HG02798 (cell line): ENCODE measurements at regions not wholly inside any gene's neighbourhood (a gene's known extent, or its start where the extent isn't known, plus 50 kb on each side); places are given as distances from the start of the nearest gene placed in this dataset.
"Not testable (repeated sequence)": the region's sequence is repeated elsewhere in the genome, so short reads cannot be mapped to it uniquely, and the experiment has no call there.

Experiments used
- ATAC-seq: cut with Tn5 transposase; IDR thresholded peaks from one replicate; pipeline ENCODE4 v1.9.1; 2021; ENCODE audit warnings: mild to moderate bottlenecking; ENCODE audit not compliant: unreplicated experiment, poor library complexity

GRCh38 chr10:20418286-20418685, 478.8 kb downstream of the NEBL start:
- no peak for ATAC-seq

DNA sequence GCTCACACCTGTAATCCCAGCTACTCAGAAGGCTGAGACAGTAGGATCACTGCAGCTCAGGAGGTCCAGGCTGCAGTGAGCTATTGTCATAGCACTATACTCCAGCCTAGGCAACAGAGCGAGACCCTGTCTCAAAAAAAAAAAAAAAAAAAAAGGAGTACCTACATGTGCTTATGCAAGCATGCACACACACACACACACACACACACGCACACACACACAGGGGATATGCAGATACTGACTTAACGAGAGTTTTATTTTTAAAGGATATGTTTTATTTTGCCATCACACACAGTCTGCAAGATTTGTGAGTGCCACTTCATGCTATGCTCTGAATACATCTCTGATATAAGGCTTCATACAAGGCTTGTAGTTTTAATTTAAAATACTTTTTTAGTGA, 479.3 kb downstream of the NEBL start:
- no peak for ATAC-seq

- no peak for ATAC-seq
Observed at GRCh38 chr10:20415684-20416083, 481.4 kb downstream of the NEBL start.

- ATAC-seq, result no peak
Observed at GRCh38 chr10:20407357-20407756, 489.8 kb downstream of the NEBL start.

DNA sequence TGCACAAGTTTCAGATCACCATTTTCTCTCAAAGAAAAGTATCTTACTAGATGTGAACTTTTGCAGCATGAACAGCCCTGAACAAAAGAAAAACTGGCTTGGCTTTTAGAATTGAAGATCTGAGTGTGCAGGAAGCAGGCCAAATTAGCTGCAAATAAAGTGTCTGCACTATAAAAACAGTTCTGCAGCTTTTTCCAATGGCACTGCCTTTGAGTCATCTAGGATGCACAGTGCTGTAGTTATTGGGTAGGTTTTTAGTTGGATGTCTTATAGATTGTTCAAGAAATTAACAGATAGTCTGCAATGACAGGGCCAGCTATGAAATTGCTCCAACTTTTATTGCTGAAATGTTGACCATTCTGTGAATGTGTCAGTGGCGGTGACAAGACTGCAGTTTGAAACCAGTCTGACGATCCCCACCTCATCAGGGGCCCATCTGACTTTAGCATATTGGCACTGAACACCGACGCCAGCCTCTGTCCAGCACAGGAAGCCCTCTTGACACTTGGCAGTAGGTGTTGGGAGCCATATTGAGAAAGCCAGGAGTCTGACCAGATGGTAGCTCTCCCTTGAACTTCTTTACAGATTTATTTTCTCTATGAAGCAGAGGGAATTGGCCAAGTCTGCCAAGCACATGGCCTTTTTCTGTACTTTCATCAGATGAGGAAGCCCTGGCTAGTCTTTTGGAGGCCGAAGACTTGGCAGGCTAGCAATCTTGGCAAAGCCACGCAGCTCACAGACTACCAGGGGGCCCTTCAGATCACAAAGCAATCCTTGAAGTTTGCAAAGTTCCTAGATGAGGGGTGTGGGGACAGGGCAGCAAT, 490.6 kb downstream of the NEBL start:
- ATAC-seq, result no peak

DNA sequence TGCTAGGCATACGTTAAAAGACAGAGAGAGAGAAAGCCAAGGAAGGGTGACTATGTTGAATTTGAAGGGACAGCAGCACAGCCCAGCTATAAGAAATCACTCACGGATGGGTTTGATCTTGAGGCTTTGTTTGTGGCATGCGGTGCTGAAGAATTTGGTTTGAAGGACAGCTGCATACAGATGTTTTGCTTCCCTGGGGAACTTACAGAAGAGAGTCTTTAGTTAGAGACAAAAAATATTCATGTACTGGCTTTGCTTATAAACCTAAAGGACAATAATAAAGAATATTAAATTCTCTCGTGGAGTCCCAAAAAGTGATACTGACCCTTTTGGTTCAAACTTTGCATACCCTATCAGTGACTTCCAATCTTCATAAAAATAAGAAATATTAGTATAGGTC, 491.4 kb downstream of the NEBL start:
- no peak for ATAC-seq

DNA sequence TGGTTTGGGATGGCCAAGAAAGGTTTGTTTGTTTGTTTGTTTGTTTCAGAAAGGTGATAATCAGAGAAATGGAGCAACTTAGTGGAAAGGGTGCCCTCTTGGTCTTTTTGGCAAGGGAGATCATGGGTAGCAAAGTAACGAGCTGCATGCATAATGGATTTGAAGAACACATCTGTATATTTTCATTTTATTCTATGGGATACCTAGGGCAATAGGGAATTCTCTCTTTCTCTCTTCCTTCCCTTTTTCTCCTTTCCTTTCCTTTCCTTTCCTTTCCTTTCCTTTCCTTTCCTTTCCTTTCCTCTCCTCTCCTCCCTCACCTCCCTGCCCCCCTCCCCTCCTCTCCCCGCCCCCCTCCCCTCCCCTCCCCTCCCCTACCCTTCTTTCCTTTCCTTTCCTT, 492.1 kb downstream of the NEBL start:
- ATAC-seq, result no peak

DNA sequence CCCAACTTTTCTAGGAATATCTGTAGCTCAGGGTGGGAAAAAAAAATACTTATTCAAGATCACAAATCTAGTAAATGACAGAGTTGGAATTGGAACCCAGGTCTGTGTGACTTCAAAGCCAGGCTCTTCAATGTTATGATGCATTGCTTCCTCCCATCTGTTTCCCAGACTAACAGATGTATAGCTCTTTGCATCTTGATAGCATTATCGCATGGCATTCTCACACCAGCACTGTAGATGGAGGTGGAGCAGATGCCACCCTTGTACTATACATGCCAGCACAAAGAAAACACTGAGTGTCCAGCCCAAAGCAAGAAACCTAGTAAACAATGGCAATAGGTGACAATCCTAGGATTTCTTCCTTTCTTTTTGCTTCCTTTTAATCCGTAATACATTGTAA, 497.3 kb downstream of the NEBL start:
- no peak for ATAC-seq

GRCh38 chr10:20396701-20397100, 500.4 kb downstream of the NEBL start:
- ATAC-seq, result no peak

DNA sequence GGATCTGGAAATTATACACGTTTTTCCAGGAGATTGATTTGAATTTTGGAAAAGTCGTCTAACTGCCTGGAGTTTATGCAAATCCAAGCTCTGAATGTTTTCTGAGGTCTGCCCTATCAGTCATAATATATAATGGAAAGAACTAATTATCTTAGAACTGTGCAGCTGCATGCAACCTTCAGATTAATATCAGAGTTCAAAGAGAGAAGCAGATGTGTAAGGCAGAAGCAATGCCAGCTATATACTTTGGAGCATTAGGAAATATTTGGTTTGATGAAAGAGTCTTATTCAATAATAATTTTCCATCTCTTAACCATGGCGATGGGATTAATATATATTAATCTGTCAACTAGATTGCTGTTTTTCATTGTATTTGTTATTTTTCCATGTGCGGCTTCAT, 500.9 kb downstream of the NEBL start:
- ATAC-seq, result no peak

DNA sequence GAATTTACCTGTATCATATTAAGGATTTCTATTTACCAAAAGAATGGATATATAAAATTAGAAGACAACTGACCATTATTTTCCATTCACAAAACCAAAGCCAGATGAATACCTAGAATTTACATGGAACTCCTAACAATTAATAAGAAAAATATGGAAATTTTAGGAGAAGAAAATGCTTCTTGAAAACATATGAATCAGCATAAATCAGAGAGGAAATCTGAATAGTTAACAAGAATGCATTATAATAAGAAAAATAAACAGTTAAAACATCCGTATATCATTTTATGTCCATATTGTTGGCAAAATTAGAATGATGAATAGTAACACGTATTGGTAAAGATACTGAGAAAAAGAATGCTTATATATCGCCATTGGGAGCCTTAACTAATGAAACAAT, 505.5 kb downstream of the NEBL start:
- ATAC-seq, result no peak

DNA sequence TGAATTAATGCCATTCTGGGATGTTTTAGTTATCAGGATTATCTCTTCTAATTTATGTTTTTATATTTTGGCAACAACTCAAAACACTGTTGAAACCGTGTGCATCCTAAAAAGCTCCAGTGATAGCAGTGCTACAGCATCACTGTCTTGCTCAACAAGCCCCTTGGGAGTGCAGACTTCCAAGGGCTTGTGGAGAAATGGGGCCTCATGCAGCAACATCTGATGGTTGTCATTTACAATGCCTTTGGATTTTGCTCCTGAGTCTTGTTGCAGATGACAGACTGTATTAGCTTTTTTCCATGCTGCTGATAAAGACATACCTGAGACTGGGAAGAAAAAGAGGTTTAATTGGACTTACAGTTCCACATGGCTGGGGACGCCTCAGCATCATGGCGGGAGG, 515.4 kb downstream of the NEBL start:
- no peak for ATAC-seq

DNA sequence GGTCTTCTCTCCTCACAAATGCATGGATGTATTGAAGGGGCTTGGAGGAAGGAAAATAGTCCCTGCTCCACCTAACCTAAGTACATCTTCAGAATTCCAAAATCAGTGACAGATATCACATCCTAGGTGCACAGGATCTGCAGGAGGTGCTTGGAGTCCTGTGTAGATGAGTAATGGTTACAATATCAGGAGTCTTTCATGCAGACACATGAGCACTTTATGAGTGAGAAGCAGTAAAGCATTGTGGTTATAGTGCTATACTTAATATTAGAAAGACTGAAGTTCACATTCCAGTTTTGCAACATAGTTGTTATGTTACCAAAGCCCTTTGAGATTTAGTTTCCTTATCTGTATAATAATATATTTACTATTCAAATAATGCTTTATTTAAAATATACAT, 516.7 kb downstream of the NEBL start:
- ATAC-seq, result no peak

- ATAC-seq, result no peak
Observed at GRCh38 chr10:20372748-20373147, 524.4 kb downstream of the NEBL start.

- not testable (repeated sequence) for ATAC-seq
Observed at GRCh38 chr10:20370977-20371533, 526.1 kb downstream of the NEBL start.

- no peak for ATAC-seq
Observed at GRCh38 chr10:20369863-20370736, 527.0 kb downstream of the NEBL start.

DNA sequence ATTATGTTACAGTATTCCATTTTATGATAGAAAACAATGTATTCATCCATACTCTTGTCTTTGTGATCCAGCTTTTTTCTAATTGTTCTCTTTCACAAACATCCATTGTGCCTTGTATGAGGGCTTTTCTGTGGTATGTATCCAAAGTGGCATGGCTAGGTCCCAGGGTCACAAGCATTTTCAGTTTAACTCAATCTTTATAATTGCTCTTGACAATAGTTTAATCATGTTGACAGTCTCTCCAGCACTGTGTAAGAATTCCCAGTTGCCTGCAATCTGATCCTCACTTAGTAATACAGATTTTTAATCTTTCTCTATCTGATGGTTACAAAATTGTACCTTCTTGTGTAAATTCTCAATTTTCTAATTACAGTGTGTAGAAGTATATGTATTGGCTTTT, 533.4 kb downstream of the NEBL start:
- ATAC-seq, result no peak

- no peak for ATAC-seq
Observed at GRCh38 chr10:20355915-20356314, 539.7 kb downstream of the PLXDC2 start.

DNA sequence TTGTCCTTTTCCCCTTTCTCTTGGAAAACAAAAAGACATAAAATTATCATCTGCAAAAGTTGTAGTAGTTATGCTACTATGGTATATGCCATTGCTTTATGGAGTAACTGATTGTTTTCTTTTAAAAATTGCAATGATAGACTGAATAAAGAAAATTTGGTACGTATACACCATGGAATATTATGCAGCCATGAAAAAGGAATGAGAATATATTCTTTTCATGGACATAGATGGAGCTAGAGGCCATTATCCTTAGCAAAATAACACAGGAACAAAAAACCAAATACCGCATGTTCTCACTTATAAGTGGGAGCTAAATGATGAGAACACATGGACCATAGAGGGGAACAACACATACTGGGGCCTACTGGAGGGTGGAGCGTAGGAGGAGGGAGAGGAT, 538.8 kb downstream of the PLXDC2 start:
- ATAC-seq, result no peak

- no peak for ATAC-seq
Observed at GRCh38 chr10:20354166-20354565, 537.9 kb downstream of the PLXDC2 start.

DNA sequence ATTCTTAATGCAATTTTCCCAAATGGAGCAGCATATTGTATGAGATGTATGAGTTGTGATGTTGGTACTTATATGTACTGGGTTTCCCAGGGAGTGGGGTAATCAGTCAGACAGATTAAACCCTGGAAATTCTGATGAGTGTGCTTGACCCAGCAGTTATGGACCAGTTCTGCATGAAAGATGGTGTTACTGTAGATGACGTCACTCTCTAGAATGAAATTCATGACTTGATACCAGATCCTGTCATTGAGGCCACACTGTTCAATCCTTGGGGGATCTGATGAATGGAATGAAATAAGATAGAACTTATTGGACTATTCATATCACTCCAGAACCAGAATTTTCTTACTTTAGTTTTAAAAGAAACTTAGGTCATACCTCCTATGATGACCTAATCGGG, 534.3 kb downstream of the PLXDC2 start:
- no peak for ATAC-seq
